HG03196 (cell line): ENCODE measurements at regions not wholly inside any gene's neighbourhood (a gene's known extent, or its start where the extent isn't known, plus 50 kb on each side); places are given as distances from the start of the nearest gene placed in this dataset.

Experiments used
- ATAC-seq: cut with Tn5 transposase; IDR thresholded peaks from one replicate; pipeline ENCODE4 v1.9.1; 2021; ENCODE audit not compliant: unreplicated experiment

GRCh38 chr9:87084407-87084806 is 137.1 kb upstream of the GAS1 start:
- no peak for ATAC-seq

GRCh38 chr9:87085073-87085472 is 137.8 kb upstream of the GAS1 start:
- ATAC-seq = no peak

- ATAC-seq = no peak
Observed at GRCh38 chr9:87085521-87085920, 138.2 kb upstream of the GAS1 start.

DNA sequence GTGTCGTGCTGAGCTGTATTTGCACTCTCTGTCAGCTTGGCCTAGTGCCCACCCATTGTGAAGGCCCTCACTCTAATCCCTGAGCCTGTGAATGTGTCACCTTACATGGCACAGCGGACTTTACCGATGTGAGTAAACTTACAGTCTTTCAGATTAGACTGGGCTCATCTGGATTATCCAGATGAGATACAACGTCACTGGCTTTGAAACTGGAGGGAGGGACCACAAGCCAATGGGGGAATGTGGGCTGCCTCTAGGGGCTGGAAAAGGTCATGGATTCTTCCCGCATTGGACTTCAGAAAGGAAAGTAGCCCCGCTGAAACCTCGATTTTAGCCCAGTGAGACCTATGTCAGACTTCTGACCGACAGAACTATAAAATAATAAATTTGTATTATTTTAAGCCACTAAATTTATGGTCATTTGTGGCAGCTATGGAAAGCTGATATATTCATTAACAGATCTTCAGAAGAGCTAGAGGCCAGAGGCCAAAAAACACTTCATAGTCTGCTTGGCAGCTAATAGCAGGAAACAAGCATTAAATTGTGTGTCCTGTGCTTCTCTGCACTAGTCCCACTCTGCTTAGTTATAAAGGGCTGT is 139.0 kb upstream of the GAS1 start:
- ATAC-seq = no peak

GRCh38 chr9:87087197-87087596 is 139.9 kb upstream of the GAS1 start:
- no peak for ATAC-seq

DNA sequence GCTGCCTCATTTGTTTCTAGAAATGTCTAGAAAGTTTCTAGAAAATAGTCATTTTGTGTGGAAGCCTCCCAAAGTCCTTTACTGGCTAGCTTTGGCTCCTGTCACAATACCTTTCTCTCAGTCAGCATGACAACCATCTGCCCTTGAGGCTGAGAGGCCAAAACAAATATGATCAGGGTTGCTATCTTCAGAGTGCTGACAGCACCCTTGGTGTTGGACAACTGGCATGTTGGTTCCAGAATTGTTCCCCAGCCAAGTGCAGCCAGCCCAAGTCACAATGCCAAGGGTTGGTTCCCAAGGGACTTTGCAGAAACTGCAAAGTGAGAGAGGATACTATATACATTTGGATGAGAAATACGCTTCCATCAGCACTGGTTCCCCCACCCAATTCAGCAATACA is 140.9 kb upstream of the GAS1 start:
- no peak for ATAC-seq

- no peak for ATAC-seq
Observed at GRCh38 chr9:87088621-87089365, 141.5 kb upstream of the GAS1 start.

DNA sequence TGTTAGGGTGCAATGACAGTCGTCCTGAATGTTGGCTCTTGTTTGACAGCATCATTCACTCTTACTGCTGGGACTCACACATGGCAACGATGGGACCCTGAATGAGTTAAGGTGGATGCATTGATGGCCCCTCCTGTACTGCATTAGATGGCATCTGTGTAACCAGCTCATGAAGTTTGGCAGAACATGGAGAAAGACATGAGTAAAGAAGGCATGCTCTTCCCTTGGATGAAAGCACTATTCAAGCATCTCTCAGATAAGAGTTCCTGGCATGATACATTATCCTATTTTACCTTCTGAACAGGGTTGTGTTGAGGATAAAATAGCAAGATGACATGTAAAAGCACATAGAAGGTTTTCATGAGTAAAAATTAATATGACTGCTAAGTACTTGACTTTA is 142.2 kb upstream of the GAS1 start:
- no peak for ATAC-seq

DNA sequence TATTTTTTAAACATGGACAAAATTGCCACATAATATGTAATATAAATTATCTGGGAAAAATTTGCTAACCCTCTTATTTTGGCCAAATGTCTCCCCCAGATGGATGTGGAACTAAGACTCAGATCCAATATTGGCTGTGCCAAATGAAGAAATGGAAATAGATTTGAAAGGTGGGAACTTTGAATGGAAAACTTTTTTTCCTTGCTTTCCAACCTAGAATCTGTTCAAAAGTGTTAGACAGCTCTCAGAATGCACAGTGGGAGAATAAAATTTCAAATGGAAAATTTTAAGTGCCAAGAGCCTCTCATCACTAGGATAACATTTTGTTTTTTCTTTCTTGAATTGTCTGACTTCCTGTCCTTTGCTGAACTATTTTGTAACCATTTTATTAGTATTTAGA is 142.6 kb upstream of the GAS1 start:
- no peak for ATAC-seq

DNA sequence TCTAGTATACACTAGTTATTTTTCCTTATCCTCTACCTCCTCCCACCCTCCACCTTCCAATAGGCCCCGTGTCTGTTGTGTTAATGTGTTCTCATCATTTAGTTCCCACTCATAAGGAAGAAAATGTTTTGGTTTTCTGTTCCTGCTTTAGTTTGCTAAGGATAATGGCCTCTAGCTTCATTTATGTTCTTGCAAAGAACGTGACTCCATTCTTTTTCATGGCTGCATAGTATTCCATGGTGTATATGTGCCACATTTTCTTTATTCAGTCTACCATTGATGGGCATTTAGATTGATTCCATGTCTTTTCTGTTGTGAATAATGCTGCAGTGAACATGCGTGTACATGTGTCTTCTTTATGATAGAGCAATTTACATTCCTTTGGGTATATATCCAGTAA is 146.5 kb upstream of the GAS1 start:
- no peak for ATAC-seq

- no peak for ATAC-seq
Observed at GRCh38 chr9:87095951-87096350, 148.6 kb upstream of the GAS1 start.

GRCh38 chr9:87096506-87096905 is 149.2 kb upstream of the GAS1 start:
- ATAC-seq = no peak

- no peak for ATAC-seq
Observed at GRCh38 chr9:87097238-87097637, 149.9 kb upstream of the GAS1 start.

GRCh38 chr9:87099407-87099806 is 152.1 kb upstream of the GAS1 start:
- ATAC-seq = no peak

DNA sequence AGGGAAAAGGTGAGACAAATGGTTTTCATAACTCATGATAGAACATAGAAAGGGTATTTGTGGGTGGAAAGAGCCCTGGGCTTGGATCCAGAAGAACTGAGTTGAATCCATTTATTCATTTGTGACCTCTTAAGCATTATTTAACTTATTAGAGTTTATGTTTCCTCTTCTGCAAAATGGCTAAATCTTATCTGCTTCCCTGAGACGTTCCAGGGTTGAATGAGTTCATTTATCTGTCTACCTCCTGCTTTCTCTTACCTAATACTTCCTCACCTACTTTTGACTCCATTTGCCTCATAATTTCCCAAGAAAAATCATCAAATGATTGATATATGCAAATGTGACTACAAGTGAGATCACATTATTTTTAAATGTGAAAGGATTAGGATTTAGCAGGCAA is 152.7 kb upstream of the GAS1 start:
- ATAC-seq = no peak

- ATAC-seq = no peak
Observed at GRCh38 chr9:87102126-87102525, 154.8 kb upstream of the GAS1 start.

DNA sequence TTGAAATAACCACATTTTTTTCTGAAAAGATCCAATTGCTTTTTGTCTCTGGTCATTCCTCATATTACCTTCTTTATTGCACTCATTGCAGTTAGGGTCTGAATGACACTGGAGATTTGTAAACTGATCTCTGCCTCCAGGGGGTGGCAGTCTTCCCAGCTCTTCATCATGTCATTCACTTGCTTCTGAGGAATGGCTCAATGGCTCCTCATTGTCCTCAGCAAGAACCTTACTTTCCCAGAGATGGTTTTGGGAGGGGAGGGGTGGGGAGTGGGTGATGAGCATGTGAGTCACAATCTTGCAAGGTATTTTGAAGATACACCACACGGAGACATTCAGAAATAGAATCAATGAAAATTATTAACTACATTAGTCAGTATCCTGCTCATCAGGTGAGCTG is 159.8 kb upstream of the GAS1 start:
- ATAC-seq = no peak

DNA sequence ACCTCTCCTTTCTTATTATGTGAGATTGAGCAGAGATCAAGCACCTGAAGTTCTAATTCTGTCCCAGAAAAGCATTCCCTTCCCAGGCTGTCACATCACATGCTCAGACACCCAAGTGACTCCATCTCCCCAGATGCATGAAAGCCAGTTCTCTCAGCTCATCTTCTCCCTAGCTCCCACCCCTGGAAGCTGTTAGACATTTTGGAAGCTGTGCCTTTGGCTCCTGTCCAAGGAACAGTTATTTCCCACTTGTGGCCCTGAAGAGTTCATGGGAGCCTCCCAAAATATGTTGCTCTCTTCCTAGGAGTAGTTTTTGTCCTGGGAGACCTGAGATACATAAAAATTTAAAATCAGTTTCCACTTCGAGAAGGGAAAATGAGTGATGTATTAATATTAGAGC is 161.4 kb upstream of the GAS1 start:
- ATAC-seq = no peak

DNA sequence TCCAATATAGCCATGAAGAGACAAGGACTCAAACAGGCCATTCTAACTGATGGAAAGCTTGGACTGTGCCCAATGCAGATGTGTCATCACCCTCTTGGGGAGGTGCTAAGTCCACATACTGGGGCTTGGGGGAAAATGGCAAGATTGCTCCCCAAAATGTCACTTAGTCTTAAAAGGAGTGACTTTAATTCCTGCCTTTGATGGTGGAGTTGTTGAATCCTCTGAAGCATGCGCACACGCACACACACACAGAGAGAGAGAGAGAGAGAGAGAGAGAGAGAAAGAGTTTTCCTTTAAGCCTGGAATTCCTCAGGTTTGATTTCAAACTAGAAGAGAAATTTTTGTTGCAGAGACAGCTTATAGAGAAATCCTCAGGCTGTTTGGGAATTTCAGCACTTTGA is 161.9 kb upstream of the GAS1 start:
- ATAC-seq = no peak

- ATAC-seq = no peak
Observed at GRCh38 chr9:87109851-87110250, 162.5 kb upstream of the GAS1 start.

GRCh38 chr9:87111010-87111409 is 163.7 kb upstream of the GAS1 start:
- ATAC-seq = no peak

DNA sequence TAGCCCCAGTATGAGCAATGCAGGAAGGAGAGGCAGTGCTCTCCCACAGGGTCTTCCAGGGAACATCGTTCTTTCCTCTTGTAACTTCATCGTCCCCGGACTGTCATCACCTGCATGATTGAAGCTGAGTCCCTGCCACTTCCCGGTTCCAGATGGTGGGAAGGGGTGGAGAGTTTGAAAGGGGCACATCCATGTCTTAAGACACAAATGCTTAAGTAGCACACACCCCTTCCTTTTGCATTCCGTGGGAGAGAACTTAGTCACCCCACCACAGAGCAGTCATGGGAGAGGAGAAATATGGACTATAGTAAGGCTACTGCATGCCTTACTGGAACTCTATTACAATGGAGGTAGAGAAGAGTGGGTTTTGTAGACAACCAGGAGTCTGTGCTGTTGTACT is 165.3 kb upstream of the GAS1 start:
- no peak for ATAC-seq

DNA sequence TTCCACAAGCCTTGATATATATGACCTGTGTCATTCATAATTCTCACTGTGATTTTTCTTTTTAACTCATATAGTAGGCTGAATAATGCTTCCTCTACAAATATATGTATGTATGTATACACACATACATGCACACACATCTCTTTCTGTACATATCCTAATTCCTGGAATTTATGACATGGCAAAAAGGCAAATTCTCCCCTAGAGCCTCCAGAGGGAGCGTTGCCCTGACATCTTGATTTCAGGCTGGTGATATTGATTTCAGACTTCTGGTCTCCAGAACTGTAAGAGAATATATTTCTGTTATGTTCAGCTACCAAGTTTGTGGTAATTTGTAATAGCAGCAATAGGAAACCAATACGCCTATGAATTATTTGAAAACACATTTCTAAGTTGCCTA is 166.6 kb upstream of the GAS1 start:
- ATAC-seq = no peak
